H9 (cell line): ENCODE measurements at regions not wholly inside any gene's neighbourhood (a gene's known extent, or its start where the extent isn't known, plus 50 kb on each side); places are given as distances from the start of the nearest gene placed in this dataset.

Source experiments
- DNase-seq: peaks from one replicate; pipeline ENCODE4 v3.0.0-alpha.2; 2017
- H2AFZ ChIP-seq: one replicate; pipeline ENCODE4 v1.6.1; 2013; ENCODE audit warnings: mild to moderate bottlenecking, low read length, control low read depth, moderate library complexity
- H2AK5ac ChIP-seq: 2 replicates; pipeline ENCODE4 v1.6.1; 2013; ENCODE audit warnings: low read length, control low read depth, mixed read lengths; ENCODE audit not compliant: insufficient read length
- H2BK120ac ChIP-seq: one replicate; pipeline ENCODE4 v1.6.1; 2013; ENCODE audit warnings: low read depth, mild to moderate bottlenecking, low read length, control low read depth, inconsistent platforms; ENCODE audit not compliant: poor library complexity, severe bottlenecking
- H2BK12ac ChIP-seq: 2 replicates; pipeline ENCODE4 v1.6.1; 2013; ENCODE audit warnings: low read length, control low read depth, mixed read lengths, low read depth; ENCODE audit not compliant: insufficient read length
- H2BK15ac ChIP-seq: 2 replicates; pipeline ENCODE4 v1.6.1; 2013; ENCODE audit warnings: low read depth, low read length, control low read depth
- H2BK20ac ChIP-seq: one replicate; pipeline ENCODE4 v1.6.1; 2013; ENCODE audit warnings: low read depth, mild to moderate bottlenecking, low read length, control low read depth, inconsistent platforms; ENCODE audit not compliant: poor library complexity, severe bottlenecking
- H2BK5ac ChIP-seq: 2 replicates; pipeline ENCODE4 v1.6.1; 2013; ENCODE audit warnings: low read length, control low read depth, mixed read lengths; ENCODE audit not compliant: insufficient read length
- H3K14ac ChIP-seq: 2 replicates; pipeline ENCODE4 v1.6.1; 2013; ENCODE audit warnings: low read length, control low read depth; ENCODE audit not compliant: insufficient read depth
- H3K18ac ChIP-seq: 2 replicates; pipeline ENCODE4 v1.6.1; 2013; ENCODE audit warnings: low read depth, mild to moderate bottlenecking, mixed read lengths, low read length, control low read depth; ENCODE audit not compliant: insufficient read length
- H3K23ac ChIP-seq: 2 replicates; pipeline ENCODE4 v1.6.1; 2013; ENCODE audit warnings: low read length, control low read depth, mixed read lengths, low read depth; ENCODE audit not compliant: insufficient read length
- H3K23me2 ChIP-seq: 2 replicates; pipeline ENCODE4 v1.6.1; 2013; ENCODE audit warnings: low read depth, mild to moderate bottlenecking, mixed read lengths, low read length, control low read depth; ENCODE audit not compliant: insufficient read length, poor library complexity, severe bottlenecking
- H3K27ac ChIP-seq: 2 replicates; pipeline ENCODE4 v1.5.1; 2013; ENCODE audit warnings: low read length, control low read depth, mixed read lengths, low read depth; ENCODE audit not compliant: insufficient read length
- H3K27me3 ChIP-seq: 2 replicates; pipeline ENCODE4 v1.6.1; 2013; ENCODE audit warnings: low read length, control low read depth, inconsistent platforms; ENCODE audit not compliant: insufficient read depth
- H3K4ac ChIP-seq: 2 replicates; pipeline ENCODE4 v1.6.1; 2013; ENCODE audit warnings: low read depth, mild to moderate bottlenecking, control low read depth, inconsistent platforms, low read length, moderate library complexity
- H3K4me1 ChIP-seq: 2 replicates; pipeline ENCODE4 v1.6.1; 2013; ENCODE audit warnings: low read length, control low read depth, inconsistent platforms; ENCODE audit not compliant: insufficient read depth
- H3K4me2 ChIP-seq: 2 replicates; pipeline ENCODE4 v1.6.1; 2013; ENCODE audit warnings: low read length, control low read depth, mixed read lengths; ENCODE audit not compliant: insufficient read length, insufficient read depth
- H3K56ac ChIP-seq: 2 replicates; pipeline ENCODE4 v1.6.1; 2013; ENCODE audit warnings: low read depth, mild to moderate bottlenecking, mixed read lengths, low read length, control low read depth; ENCODE audit not compliant: insufficient read length
- H3K79me1 ChIP-seq: 2 replicates; pipeline ENCODE4 v1.6.1; 2013; ENCODE audit warnings: low read depth, mild to moderate bottlenecking, moderate library complexity, low read length, control low read depth, inconsistent platforms; ENCODE audit not compliant: insufficient read depth, poor library complexity, severe bottlenecking
- H3K79me2 ChIP-seq: 2 replicates; pipeline ENCODE4 v1.6.1; 2013; ENCODE audit warnings: low read length, control low read depth, inconsistent platforms; ENCODE audit not compliant: insufficient read depth
- H3K9ac ChIP-seq: 2 replicates; pipeline ENCODE4 v1.6.1; 2013; ENCODE audit warnings: low read length, control low read depth, mixed read lengths; ENCODE audit not compliant: insufficient read length; ENCODE audit errors: extremely low read depth
- H3K9me3 ChIP-seq: one replicate; pipeline ENCODE4 v1.6.1; 2013; ENCODE audit warnings: low read depth, low read length, inconsistent platforms; ENCODE audit not compliant: control insufficient read depth
- H3T11ph ChIP-seq: one replicate; pipeline ENCODE4 v1.6.1; 2013; ENCODE audit warnings: mild to moderate bottlenecking, low read length, control low read depth, inconsistent platforms
- H4K20me1 ChIP-seq: one replicate; pipeline ENCODE4 v1.6.1; 2013; ENCODE audit not compliant: control insufficient read depth, insufficient read length, insufficient read depth
- H4K5ac ChIP-seq: 2 replicates; pipeline ENCODE4 v1.6.1; 2013; ENCODE audit warnings: low read depth, mild to moderate bottlenecking, mixed read lengths, low read length, control low read depth; ENCODE audit not compliant: insufficient read length
- H4K8ac ChIP-seq: replicated peaks from 2 replicates; pipeline ENCODE4 v1.6.1; 2013; ENCODE audit warnings: low read length, control low read depth, mixed read lengths, low read depth; ENCODE audit not compliant: insufficient read length
- H4K91ac ChIP-seq: 2 replicates; pipeline ENCODE4 v1.6.1; 2013; ENCODE audit warnings: low read depth, mild to moderate bottlenecking, moderate library complexity, mixed read lengths, low read length, control low read depth; ENCODE audit not compliant: insufficient read length
- H3K27ac Mint-ChIP-seq, 3 experiments: 2 replicates in 2 of 3; 3 replicates in 1 of 3; pipeline ENCODE4 v1.8.0; 2020 to 2021; ENCODE audit warnings: mixed read lengths in 3 of 3, mild to moderate bottlenecking in 1 of 3, moderate library complexity in 1 of 3
- H3K27me3 Mint-ChIP-seq: 2 replicates; pipeline ENCODE4 v1.8.0; 2021; ENCODE audit warnings: low read depth, mild to moderate bottlenecking, moderate library complexity, mixed read lengths
- H3K36me3 Mint-ChIP-seq, 3 experiments: 2 replicates in 2 of 3; 3 replicates in 1 of 3; pipeline ENCODE4 v1.8.0; 2020 to 2021; ENCODE audit warnings: low read depth in 3 of 3, mixed read lengths in 3 of 3; ENCODE audit not compliant: insufficient read depth in 1 of 3
- H3K4me1 Mint-ChIP-seq, 2 experiments: 2 replicates each; pipeline ENCODE4 v1.8.0; 2020; ENCODE audit warnings: mixed read lengths in 2 of 2
- H3K4me3 Mint-ChIP-seq, 2 experiments: 2 replicates in 1 of 2; 3 replicates in 1 of 2; pipeline ENCODE4 v1.8.0; 2020 to 2021; ENCODE audit warnings: mild to moderate bottlenecking in 2 of 2, mixed read lengths in 2 of 2, moderate library complexity in 1 of 2
- H3K9me3 Mint-ChIP-seq, 2 experiments: 2 replicates in 1 of 2; 3 replicates in 1 of 2; pipeline ENCODE4 v1.8.0; 2020; ENCODE audit warnings: mild to moderate bottlenecking in 2 of 2, mixed read lengths in 2 of 2, moderate library complexity in 1 of 2
- CTCF ChIP-seq: fragments of 200-600 bp; sonication (generic); conservative IDR thresholded peaks from 3 replicates; pipeline ENCODE4 v1.8.0; 2021; ENCODE audit warnings: antibody characterized with exemption, mild to moderate bottlenecking

- Histone ChIP-seq H3K23ac (no peak overlapping the region), H3K27ac (no peak overlapping the region), H3K14ac (no peak overlapping the region), H3K4me1 (no peaks in the 10 kb centered on the region), H2AFZ (no peak overlapping the region), H3K4me2 (no peak overlapping the region), H3K79me1 (no peaks in the 10 kb centered on the region), H2BK12ac (no peak overlapping the region), H3K4ac (no peak overlapping the region), H3K9me3 (no peaks in the 10 kb centered on the region), H3T11ph (no peak overlapping the region), H2BK5ac (no peak overlapping the region), H3K79me2 (no peaks in the 10 kb centered on the region), H3K23me2 (no peaks in the 10 kb centered on the region), H3K18ac (no peak overlapping the region), H4K91ac (no peak overlapping the region), H2AK5ac (no peak overlapping the region), H3K9ac (no peak overlapping the region), H4K8ac (no peak overlapping the region), H3K56ac (no peak overlapping the region), H4K5ac (no peak overlapping the region), H4K20me1 (no peaks in the 10 kb centered on the region), H3K27me3 (no peaks in the 10 kb centered on the region), H2BK15ac (no peak overlapping the region), H2BK20ac (no peak overlapping the region), H2BK120ac (no peak overlapping the region)
- Mint-ChIP-seq H3K9me3 (no peaks in the 10 kb centered on the region), H3K4me3 (no peak overlapping the region), H3K36me3 (no peaks in the 10 kb centered on the region), H3K27ac (no peak overlapping the region), H3K4me1 (no peaks in the 10 kb centered on the region), H3K27me3 (peaks cover 2% of the 10 kb centered on the region)
- no peak for DNase-seq
- no peak for TF ChIP-seq CTCF
These were observed 183.6 kb downstream of the GADD45G start for GRCh38 chr9:89788434-89788833.
